DND-41 (cell line): ENCODE measurements at regions not wholly inside any gene's neighbourhood (a gene's known extent, or its start where the extent isn't known, plus 50 kb on each side); places are given as distances from the start of the nearest gene placed in this dataset.
A peak's percentile ranks its signal among the peaks of the same experiment; 100 is the strongest.

Experiments
- CTCF ChIP-seq: IDR thresholded peaks from 2 replicates; pipeline ENCODE4 v1.5.1; 2012; ENCODE audit warnings: borderline replicate concordance, low read length, moderate library complexity, mild to moderate bottlenecking; ENCODE audit not compliant: poor library complexity, severe bottlenecking; ENCODE audit errors: extremely low read depth
- EZH2 ChIP-seq: IDR thresholded peaks from 3 replicates; pipeline ENCODE4 v1.6.1; 2012; ENCODE audit warnings: borderline replicate concordance, low read depth, mild to moderate bottlenecking, moderate library complexity, low read length, inconsistent platforms; ENCODE audit not compliant: severe bottlenecking

GRCh38 chr14:22466491-22466890 is 122.5 kb downstream of the DAD1 start:
- TF ChIP-seq CTCF (peak; percentile 31), EZH2 (no peak)
